ENCODE measurements at regions not wholly inside any gene's neighbourhood (a gene's known extent, or its start where the extent isn't known, plus 50 kb on each side); places are given as distances from the start of the nearest gene placed in this dataset.

DNA sequence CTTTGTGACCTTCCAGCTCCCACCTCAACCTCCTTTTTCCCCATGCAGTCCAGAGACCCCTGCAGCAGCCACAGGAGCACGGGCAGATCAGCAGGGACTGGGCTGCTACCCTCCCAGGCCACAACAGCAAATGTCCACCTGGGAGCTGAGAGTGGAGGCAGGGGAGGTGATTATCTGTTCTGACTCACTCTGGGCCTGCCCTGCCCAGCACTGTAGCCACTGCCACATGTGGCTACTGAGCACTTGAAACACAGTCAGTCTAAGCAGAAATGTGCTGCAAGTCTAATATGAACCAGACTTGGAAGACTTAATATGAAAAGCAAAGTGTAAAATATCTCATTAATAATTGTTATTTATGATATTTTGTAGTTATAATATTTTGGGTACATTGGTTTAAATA, 148.9 kb upstream of the VANGL1 start:
- no peak for DNase-seq
- no TSS peak for BruUV-seq (replicated peaks)
- no peaks in the 10 kb centered on the region for H3K9me3 ChIP-seq
- CTCF ChIA-PET = no interaction called here
- Mint-ChIP-seq H3K4me1 (ENCODE audit: low read depth, unreplicated experiment) (peaks cover 15% of the 10 kb centered on the region), H3K9me3 (ENCODE audit: unreplicated experiment) (no peaks in the 10 kb centered on the region), H3K27me3 (ENCODE audit: insufficient read depth, unreplicated experiment) (no peaks in the 10 kb centered on the region), H3K27ac (ENCODE audit: unreplicated experiment) (no peak overlapping the region), H3K4me3 (ENCODE audit: unreplicated experiment) (no peak overlapping the region), H3K36me3 (ENCODE audit: insufficient read depth, unreplicated experiment) (no peaks in the 10 kb centered on the region)
- H3K4me1 ChIP-seq = 0 out of 2 replicates have a peak, but pooled peaks cover 6% of the 10 kb centered on the region
- intact Hi-C loops (cut with micrococcal nuclease; ENCODE audit: unreplicated experiment) = no loop called here
- H3K36me3 ChIP-seq (ENCODE audit: control insufficient read depth, insufficient read depth, low read length) = no peaks in the 10 kb centered on the region
- no peaks in the 10 kb centered on the region for H3K27me3 ChIP-seq (replicated peaks; ENCODE audit: control insufficient read depth, insufficient read depth, low read length)
- POLR2A ChIA-PET = no interaction called here
- H3K4me3 ChIP-seq (ENCODE audit: low read depth, low read length) = no peak overlapping the region
- TF ChIP-seq, protein P1, sequence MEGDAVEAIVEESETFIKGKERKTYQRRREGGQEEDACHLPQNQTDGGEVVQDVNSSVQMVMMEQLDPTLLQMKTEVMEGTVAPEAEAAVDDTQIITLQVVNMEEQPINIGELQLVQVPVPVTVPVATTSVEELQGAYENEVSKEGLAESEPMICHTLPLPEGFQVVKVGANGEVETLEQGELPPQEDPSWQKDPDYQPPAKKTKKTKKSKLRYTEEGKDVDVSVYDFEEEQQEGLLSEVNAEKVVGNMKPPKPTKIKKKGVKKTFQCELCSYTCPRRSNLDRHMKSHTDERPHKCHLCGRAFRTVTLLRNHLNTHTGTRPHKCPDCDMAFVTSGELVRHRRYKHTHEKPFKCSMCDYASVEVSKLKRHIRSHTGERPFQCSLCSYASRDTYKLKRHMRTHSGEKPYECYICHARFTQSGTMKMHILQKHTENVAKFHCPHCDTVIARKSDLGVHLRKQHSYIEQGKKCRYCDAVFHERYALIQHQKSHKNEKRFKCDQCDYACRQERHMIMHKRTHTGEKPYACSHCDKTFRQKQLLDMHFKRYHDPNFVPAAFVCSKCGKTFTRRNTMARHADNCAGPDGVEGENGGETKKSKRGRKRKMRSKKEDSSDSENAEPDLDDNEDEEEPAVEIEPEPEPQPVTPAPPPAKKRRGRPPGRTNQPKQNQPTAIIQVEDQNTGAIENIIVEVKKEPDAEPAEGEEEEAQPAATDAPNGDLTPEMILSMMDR (IDR thresholded peaks at IDR 0.05; ENCODE audit: insufficient read depth in 1 of 2, low read depth in 1 of 2, low read length in 1 of 2, severe bottlenecking in 1 of 2, unreplicated experiment in 1 of 2) = no peak

DNA sequence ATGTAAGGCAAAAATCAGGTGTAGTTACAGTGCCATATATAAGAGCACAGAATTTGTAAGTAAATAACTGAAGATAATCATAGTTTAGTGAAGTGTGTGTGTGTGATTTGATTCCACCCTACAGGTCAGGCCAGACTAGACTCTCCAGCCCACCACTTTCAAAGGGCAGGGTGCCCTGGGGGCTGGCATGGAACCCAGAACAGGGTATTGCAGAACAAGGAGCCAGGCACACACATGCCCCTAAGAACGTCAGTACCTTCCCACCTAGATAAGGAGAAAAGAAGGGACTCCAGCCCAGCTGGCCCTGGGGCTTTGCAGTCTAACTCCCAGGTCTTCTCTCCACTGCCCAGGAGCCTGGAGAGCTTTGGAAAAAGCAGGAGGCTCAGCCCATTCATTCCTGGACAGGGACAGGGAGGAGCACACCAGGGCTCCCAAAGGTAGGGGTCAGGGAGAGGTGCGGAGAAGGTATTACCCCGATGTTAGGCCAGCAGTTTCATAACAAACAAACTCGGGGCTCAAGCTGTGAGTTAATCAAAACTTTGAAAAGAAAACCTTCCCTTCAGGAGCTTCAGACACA, 149.7 kb upstream of the VANGL1 start:
- Histone ChIP-seq H3K4me1 (no peaks in the 10 kb centered on the region), H3K9me3 (no peaks in the 10 kb centered on the region), H3K27me3 (replicated peaks; ENCODE audit: control insufficient read depth, insufficient read depth, low read length) (no peaks in the 10 kb centered on the region), H3K4me3 (ENCODE audit: low read depth, low read length) (no peak overlapping the region), H3K36me3 (ENCODE audit: control insufficient read depth, insufficient read depth, low read length) (no peaks in the 10 kb centered on the region)
- TF ChIP-seq, protein P1 (IDR thresholded peaks at IDR 0.05; ENCODE audit: insufficient read depth in 1 of 2, low read depth in 1 of 2, low read length in 1 of 2, severe bottlenecking in 1 of 2, unreplicated experiment in 1 of 2) = no peak
- Mint-ChIP-seq H3K36me3 (ENCODE audit: insufficient read depth, unreplicated experiment) (no peaks in the 10 kb centered on the region), H3K4me3 (ENCODE audit: unreplicated experiment) (no peak overlapping the region), H3K9me3 (ENCODE audit: unreplicated experiment) (no peaks in the 10 kb centered on the region), H3K4me1 (ENCODE audit: low read depth, unreplicated experiment) (peaks cover 8% of the 10 kb centered on the region), H3K27ac (ENCODE audit: unreplicated experiment) (no peak overlapping the region), H3K27me3 (ENCODE audit: insufficient read depth, unreplicated experiment) (no peaks in the 10 kb centered on the region)
- no peak for DNase-seq
- ChIA-PET CTCF (no interaction called here), POLR2A (no interaction called here)
- no TSS peak for BruUV-seq (replicated peaks)
- intact Hi-C loops (cut with micrococcal nuclease; ENCODE audit: unreplicated experiment) = no loop called here

DNA sequence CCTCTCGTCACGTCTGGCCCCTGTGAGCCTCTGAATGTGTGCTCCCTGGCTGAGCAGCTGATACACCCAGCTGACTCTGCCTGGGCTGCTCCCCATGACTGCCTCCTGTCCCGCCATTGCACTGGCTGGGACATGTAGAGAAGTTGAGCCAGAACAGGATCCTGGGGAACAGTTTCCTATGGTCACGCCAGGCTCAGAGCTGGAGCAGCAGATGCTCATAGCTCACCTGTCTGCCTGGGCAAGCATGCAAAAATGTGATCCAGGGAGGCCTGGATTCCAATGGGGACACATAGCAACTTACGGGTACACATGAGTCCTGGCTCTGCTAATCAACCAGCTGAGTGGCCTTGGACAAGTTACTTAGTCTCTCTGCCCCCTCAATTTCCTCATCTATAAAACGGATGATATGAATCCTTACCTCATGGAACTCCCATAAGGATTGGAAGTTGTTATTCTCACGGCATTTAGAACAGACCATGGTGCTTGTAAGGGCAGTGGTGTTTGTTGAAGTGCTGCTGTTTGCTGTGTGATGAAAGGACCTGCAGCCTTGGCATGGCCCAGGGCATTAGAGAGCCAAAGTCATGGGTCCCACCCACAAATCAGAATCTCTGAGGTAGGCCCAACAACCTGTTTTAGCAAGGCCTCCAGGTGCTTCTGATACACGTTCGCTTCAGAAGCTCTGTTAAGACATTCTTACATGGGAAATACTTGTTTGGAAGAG, 150.3 kb upstream of the VANGL1 start:
- CTCF ChIA-PET = interaction anchor here (0.6 kb wide), 1 partner anchor 150 kb away, joined by 3 read pairs; no protein-coding TSS in a partner anchor

More for the DNA sequence above, 150.3 kb upstream of the VANGL1 start:
- Mint-ChIP-seq H3K27ac (ENCODE audit: unreplicated experiment) (no peak overlapping the region), H3K4me1 (ENCODE audit: low read depth, unreplicated experiment) (peaks cover 2% of the 10 kb centered on the region), H3K36me3 (ENCODE audit: insufficient read depth, unreplicated experiment) (no peaks in the 10 kb centered on the region), H3K4me3 (ENCODE audit: unreplicated experiment) (no peak overlapping the region), H3K27me3 (ENCODE audit: insufficient read depth, unreplicated experiment) (no peaks in the 10 kb centered on the region), H3K9me3 (ENCODE audit: unreplicated experiment) (no peaks in the 10 kb centered on the region)
- no TSS peak for BruUV-seq (replicated peaks)
- POLR2A ChIA-PET = no interaction called here
- Histone ChIP-seq H3K27me3 (replicated peaks; ENCODE audit: control insufficient read depth, insufficient read depth, low read length) (no peaks in the 10 kb centered on the region), H3K4me3 (ENCODE audit: low read depth, low read length) (no peak overlapping the region), H3K36me3 (ENCODE audit: control insufficient read depth, insufficient read depth, low read length) (no peaks in the 10 kb centered on the region), H3K4me1 (no peaks in the 10 kb centered on the region), H3K9me3 (no peaks in the 10 kb centered on the region)
- TF ChIP-seq, protein P1 (IDR thresholded peaks at IDR 0.05; ENCODE audit: insufficient read depth in 1 of 2, low read depth in 1 of 2, low read length in 1 of 2, severe bottlenecking in 1 of 2, unreplicated experiment in 1 of 2) = no peak
- intact Hi-C loops (cut with micrococcal nuclease; ENCODE audit: unreplicated experiment) = no loop called here
- no peak for DNase-seq

All from Caco-2 (cell line).